Mesendoderm (in vitro differentiated cells): ENCODE measurements at regions not wholly inside any gene's neighbourhood (a gene's known extent, or its start where the extent isn't known, plus 50 kb on each side); places are given as distances from the start of the nearest gene placed in this dataset.

Experiments used
- DNase-seq: peaks from one replicate; pipeline ENCODE4 v3.0.0; 2013
- H2AK5ac ChIP-seq: 2 replicates; pipeline ENCODE4 v1.6.1; 2013; ENCODE audit warnings: low read length, inconsistent platforms
- H2BK120ac ChIP-seq: 2 replicates; pipeline ENCODE4 v1.6.1; 2013; ENCODE audit warnings: low read depth, mild to moderate bottlenecking, low read length, moderate library complexity, mixed read lengths
- H2BK15ac ChIP-seq: replicated peaks from 2 replicates; pipeline ENCODE4 v1.6.1; 2013; ENCODE audit warnings: low read depth, mild to moderate bottlenecking, moderate library complexity
- H2BK5ac ChIP-seq: 2 replicates; pipeline ENCODE4 v1.6.1; 2013; ENCODE audit warnings: low read length, inconsistent platforms
- H3K18ac ChIP-seq: 2 replicates; pipeline ENCODE4 v1.6.1; 2013; ENCODE audit warnings: mild to moderate bottlenecking, low read length, mixed read lengths
- H3K23ac ChIP-seq: one replicate; pipeline ENCODE4 v1.6.1; 2013; ENCODE audit warnings: low read length
- H3K27ac ChIP-seq: 2 replicates; pipeline ENCODE4 v1.5.1; 2013; ENCODE audit warnings: low read depth, mild to moderate bottlenecking, inconsistent platforms, low read length, moderate library complexity
- H3K27me3 ChIP-seq: 2 replicates; pipeline ENCODE4 v1.6.1; 2013; ENCODE audit warnings: low read length, control low read depth, mild to moderate bottlenecking, inconsistent platforms; ENCODE audit not compliant: insufficient read depth, poor library complexity
- H3K36me3 ChIP-seq: 2 replicates; pipeline ENCODE4 v1.6.1; 2013; ENCODE audit warnings: low read length, inconsistent platforms; ENCODE audit not compliant: control insufficient read depth, insufficient read depth
- H3K4ac ChIP-seq: one replicate; pipeline ENCODE4 v1.6.1; 2013; ENCODE audit warnings: low read depth, mild to moderate bottlenecking, low read length, moderate library complexity
- H3K4me1 ChIP-seq: 2 replicates; pipeline ENCODE4 v1.6.1; 2013; ENCODE audit warnings: low read depth, low read length, inconsistent platforms; ENCODE audit not compliant: control insufficient read depth
- H3K4me2 ChIP-seq: 2 replicates; pipeline ENCODE4 v1.6.1; 2013; ENCODE audit warnings: low read length
- H3K4me3 ChIP-seq: 2 replicates; pipeline ENCODE4 v1.5.1; 2013; ENCODE audit warnings: mild to moderate bottlenecking, low read length
- H3K56ac ChIP-seq: one replicate; pipeline ENCODE4 v1.6.1; 2013; ENCODE audit warnings: low read length
- H3K79me1 ChIP-seq: 2 replicates; pipeline ENCODE4 v1.6.1; 2013; ENCODE audit warnings: low read length, inconsistent platforms
- H3K79me2 ChIP-seq: 2 replicates; pipeline ENCODE4 v1.6.1; 2013; ENCODE audit warnings: mild to moderate bottlenecking, low read length; ENCODE audit not compliant: control insufficient read depth, insufficient read depth
- H3K9ac ChIP-seq: 2 replicates; pipeline ENCODE4 v1.6.1; 2013; ENCODE audit warnings: low read length, inconsistent platforms
- H4K5ac ChIP-seq: one replicate; pipeline ENCODE4 v1.6.1; 2013; ENCODE audit warnings: low read length
- H4K8ac ChIP-seq: one replicate; pipeline ENCODE4 v1.6.1; 2013; ENCODE audit warnings: low read depth, mild to moderate bottlenecking, control low read depth, low read length, moderate library complexity
- WGBS: extraction: QIAGEN DNeasy Blood & Tissue Kit; methylation state at CpG from one replicate; pipeline ENCODE4 v1.1.7; 2013; ENCODE audit warnings: low lambda C conversion rate, missing lambda C conversion rate; ENCODE audit not compliant: insufficient coverage; ENCODE audit errors: extremely low coverage; 5-methylcytosine and 5-hydroxymethylcytosine counted together

- Histone ChIP-seq H3K27me3 (no peaks in the 10 kb centered on the region), H3K79me2 (no peaks in the 10 kb centered on the region), H3K56ac (no peak overlapping the region), H3K79me1 (no peaks in the 10 kb centered on the region), H3K4me3 (no peak overlapping the region), H2BK5ac (no peak overlapping the region), H2BK120ac (no peak overlapping the region), H3K4me2 (no peak overlapping the region), H3K23ac (no peak overlapping the region), H4K5ac (no peak overlapping the region), H3K4ac (no peak overlapping the region), H3K4me1 (no peaks in the 10 kb centered on the region), H3K9ac (no peak overlapping the region), H2BK15ac (no peak overlapping the region), H3K27ac (no peak overlapping the region), H3K18ac (no peak overlapping the region), H2AK5ac (no peak overlapping the region), H4K8ac (no peak overlapping the region), H3K36me3 (no peaks in the 10 kb centered on the region)
- no peak for DNase-seq
- no CpG with 5 or more reads among the region's 7 CpGs for WGBS
Observed at GRCh38 chr7:66423729-66424128, 205.0 kb upstream of the KCTD7 start.

GRCh38 chr7:66426332-66426731 lies 202.3 kb upstream of the KCTD7 start:
- Histone ChIP-seq H3K27me3 (no peaks in the 10 kb centered on the region), H3K56ac (no peak overlapping the region), H3K79me1 (no peaks in the 10 kb centered on the region), H2AK5ac (no peak overlapping the region), H4K5ac (no peak overlapping the region), H3K79me2 (no peaks in the 10 kb centered on the region), H3K36me3 (no peaks in the 10 kb centered on the region), H4K8ac (no peak overlapping the region), H3K27ac (no peak overlapping the region), H2BK120ac (no peak overlapping the region), H2BK5ac (no peak overlapping the region), H3K4ac (no peak overlapping the region), H3K18ac (no peak overlapping the region), H3K9ac (no peak overlapping the region), H3K23ac (no peak overlapping the region), H2BK15ac (no peak overlapping the region), H3K4me2 (no peak overlapping the region), H3K4me1 (no peaks in the 10 kb centered on the region), H3K4me3 (no peak overlapping the region)
- no peak for DNase-seq
- WGBS = no CpG with 5 or more reads among the region's 6 CpGs

GRCh38 chr7:66426996-66427395 lies 201.7 kb upstream of the KCTD7 start:
- DNase-seq = no peak
- Histone ChIP-seq H2BK5ac (no peak overlapping the region), H3K27me3 (no peaks in the 10 kb centered on the region), H3K56ac (no peak overlapping the region), H2BK15ac (no peak overlapping the region), H3K4me2 (no peak overlapping the region), H3K9ac (no peak overlapping the region), H3K18ac (no peak overlapping the region), H4K5ac (no peak overlapping the region), H2BK120ac (no peak overlapping the region), H3K79me2 (no peaks in the 10 kb centered on the region), H3K27ac (no peak overlapping the region), H3K4ac (no peak overlapping the region), H2AK5ac (no peak overlapping the region), H3K36me3 (no peaks in the 10 kb centered on the region), H4K8ac (no peak overlapping the region), H3K79me1 (no peaks in the 10 kb centered on the region), H3K4me1 (no peaks in the 10 kb centered on the region), H3K23ac (no peak overlapping the region), H3K4me3 (no peak overlapping the region)
- no CpG with 5 or more reads among the region's 5 CpGs for WGBS

DNA sequence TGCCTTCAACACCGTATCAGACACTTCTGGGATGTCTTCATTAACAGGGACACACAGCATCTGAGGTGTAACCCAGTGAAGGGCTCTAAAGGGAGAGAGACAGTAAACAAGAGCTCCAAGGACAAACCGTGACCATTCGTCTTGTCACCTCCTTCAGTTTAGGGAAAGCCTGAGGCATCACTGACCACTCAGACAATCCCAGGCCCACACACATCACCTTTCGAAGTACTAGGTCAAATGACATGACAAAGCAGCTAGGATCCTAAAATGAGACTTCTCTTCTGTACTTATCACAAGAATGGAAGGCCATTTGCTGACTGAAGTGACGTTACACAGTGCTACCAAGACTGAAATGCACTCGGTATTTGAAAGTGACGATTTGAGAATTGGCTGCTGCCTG lies 200.7 kb upstream of the KCTD7 start:
- no peaks in the 10 kb centered on the region for H3K36me3 ChIP-seq
- no peak overlapping the region for H3K18ac ChIP-seq
- no peak overlapping the region for H4K5ac ChIP-seq
- H3K4me2 ChIP-seq = no peak overlapping the region
- no peak overlapping the region for H3K23ac ChIP-seq
- no peak overlapping the region for H3K4ac ChIP-seq
- H3K27ac ChIP-seq = no peak overlapping the region
- no peak overlapping the region for H2BK5ac ChIP-seq
- H3K27me3 ChIP-seq = no peaks in the 10 kb centered on the region
- DNase-seq = no peak
- H3K4me3 ChIP-seq = no peak overlapping the region
- H2BK120ac ChIP-seq = no peak overlapping the region
- WGBS = no CpG with 5 or more reads among the region's 7 CpGs
- no peak overlapping the region for H4K8ac ChIP-seq
- H3K79me1 ChIP-seq = no peaks in the 10 kb centered on the region
- H3K9ac ChIP-seq = no peak overlapping the region
- no peak overlapping the region for H3K56ac ChIP-seq
- no peak overlapping the region for H2BK15ac ChIP-seq
- no peaks in the 10 kb centered on the region for H3K79me2 ChIP-seq
- H3K4me1 ChIP-seq = no peaks in the 10 kb centered on the region
- H2AK5ac ChIP-seq = no peak overlapping the region

GRCh38 chr7:66429498-66430163 lies 199.1 kb upstream of the KCTD7 start:
- Histone ChIP-seq H3K79me2 (no peaks in the 10 kb centered on the region), H2BK15ac (no peak overlapping the region), H3K56ac (no peak overlapping the region), H3K23ac (no peak overlapping the region), H3K4ac (no peak overlapping the region), H3K4me2 (no peak overlapping the region), H3K79me1 (no peaks in the 10 kb centered on the region), H4K5ac (no peak overlapping the region), H3K36me3 (no peaks in the 10 kb centered on the region), H4K8ac (no peak overlapping the region), H3K9ac (no peak overlapping the region), H3K18ac (no peak overlapping the region), H2AK5ac (no peak overlapping the region), H2BK5ac (no peak overlapping the region), H3K27me3 (no peaks in the 10 kb centered on the region), H3K4me3 (no peak overlapping the region), H3K27ac (no peak overlapping the region), H2BK120ac (no peak overlapping the region), H3K4me1 (no peaks in the 10 kb centered on the region)
- peak; percentile 56 for DNase-seq
- WGBS = no CpG with 5 or more reads among the region's 4 CpGs

GRCh38 chr7:66430164-66430545 lies 198.5 kb upstream of the KCTD7 start:
- H3K36me3 ChIP-seq = no peaks in the 10 kb centered on the region
- no peak overlapping the region for H4K5ac ChIP-seq
- no peak overlapping the region for H3K4me3 ChIP-seq
- no peak overlapping the region for H3K4me2 ChIP-seq
- no peaks in the 10 kb centered on the region for H3K79me1 ChIP-seq
- no peak overlapping the region for H3K23ac ChIP-seq
- H3K18ac ChIP-seq = no peak overlapping the region
- H3K27ac ChIP-seq = no peak overlapping the region
- no peak for DNase-seq
- no peak overlapping the region for H3K56ac ChIP-seq
- WGBS = no CpG with 5 or more reads among the region's 5 CpGs
- H4K8ac ChIP-seq = no peak overlapping the region
- no peak overlapping the region for H3K4ac ChIP-seq
- no peak overlapping the region for H2BK120ac ChIP-seq
- H3K4me1 ChIP-seq = no peaks in the 10 kb centered on the region
- no peak overlapping the region for H3K9ac ChIP-seq
- H2BK15ac ChIP-seq = no peak overlapping the region
- no peaks in the 10 kb centered on the region for H3K27me3 ChIP-seq
- no peaks in the 10 kb centered on the region for H3K79me2 ChIP-seq
- H2BK5ac ChIP-seq = no peak overlapping the region
- H2AK5ac ChIP-seq = no peak overlapping the region
